Naive thymus-derived CD4-positive, alpha-beta T cell (primary cell): ENCODE measurements at regions not wholly inside any gene's neighbourhood (a gene's known extent, or its start where the extent isn't known, plus 50 kb on each side); places are given as distances from the start of the nearest gene placed in this dataset.

Experiments
- ATAC-seq: fragments of 150-1000 bp; cut with Tn5 transposase; 2 replicates; pipeline ENCODE4 v1.10.0; 2021; ENCODE audit warnings: mild to moderate bottlenecking, moderate library complexity
- CTCF ChIA-PET: fragments of 350-600 bp; sonication (Branson Sonifier 250); formaldehyde crosslinking; loops from one replicate; lab custom pipeline; 2021; ENCODE audit warnings: antibody characterized with exemption; lab: Charles Lee
- POLR2A ChIA-PET: fragments of 350-600 bp; sonication (Branson Sonifier 250); formaldehyde crosslinking; loops from one replicate; lab custom pipeline; 2021; ENCODE audit warnings: antibody characterized with exemption, inconsistent platforms; lab: Charles Lee
- DNase-seq, 9 donors: peaks; one replicate each; pipeline versions ENCODE4 v3.0.0 to v3.0.0-alpha.2; 2020 to 2022; ENCODE audit warnings: mixed read lengths in 1 of 9
- H3K27ac ChIP-seq: one replicate; pipeline ENCODE4 v1.7.0; 2013; ENCODE audit warnings: mild to moderate bottlenecking, low read depth, low read length, moderate library complexity
- H3K27me3 ChIP-seq, 2 donors: one replicate each; pipeline ENCODE4 v1.7.0; 2013; ENCODE audit warnings: low read length in 2 of 2, mild to moderate bottlenecking in 2 of 2, moderate library complexity in 2 of 2; ENCODE audit not compliant: control insufficient read depth in 2 of 2, insufficient read depth in 2 of 2
- H3K36me3 ChIP-seq, 3 experiments: 1 replicate in 2 of 3; 2 replicates in 1 of 3; pipeline ENCODE4 v1.7.0; 2013; ENCODE audit warnings: low read length in 3 of 3, mild to moderate bottlenecking in 3 of 3, moderate library complexity in 1 of 3; ENCODE audit not compliant: insufficient read depth in 3 of 3, control insufficient read depth in 2 of 3
- H3K4me1 ChIP-seq, 2 donors: one replicate each; pipeline ENCODE4 v1.7.0; 2013; ENCODE audit warnings: low read length in 2 of 2, mild to moderate bottlenecking in 2 of 2, moderate library complexity in 1 of 2; ENCODE audit not compliant: control insufficient read depth in 2 of 2, insufficient read depth in 2 of 2
- H3K4me3 ChIP-seq: 2 replicates; pipeline ENCODE4 v1.7.0; 2013; ENCODE audit warnings: mild to moderate bottlenecking, low read length
- H3K9me3 ChIP-seq, 3 experiments: 1 replicate in 2 of 3; 2 replicates in 1 of 3; pipeline ENCODE4 v1.7.0; 2013; ENCODE audit warnings: low read length in 3 of 3; ENCODE audit not compliant: control insufficient read depth in 2 of 3
- H3K27ac Mint-ChIP-seq, 9 donors: one replicate each; pipeline ENCODE4 v1.8.0; 2020 to 2022; ENCODE audit warnings: mixed read lengths in 9 of 9, mild to moderate bottlenecking in 8 of 9, moderate library complexity in 5 of 9, inconsistent platforms in 2 of 9
- H3K27me3 Mint-ChIP-seq, 5 donors: one replicate each; pipeline ENCODE4 v1.8.0; 2021 to 2022; ENCODE audit warnings: mixed read lengths in 5 of 5, mild to moderate bottlenecking in 1 of 5
- H3K36me3 Mint-ChIP-seq, 5 donors: one replicate each; pipeline ENCODE4 v1.8.0; 2020 to 2022; ENCODE audit warnings: mixed read lengths in 5 of 5, mild to moderate bottlenecking in 3 of 5, inconsistent platforms in 1 of 5
- H3K4me1 Mint-ChIP-seq, 7 donors: one replicate each; pipeline ENCODE4 v1.8.0; 2020 to 2022; ENCODE audit warnings: mixed read lengths in 7 of 7, mild to moderate bottlenecking in 3 of 7, inconsistent platforms in 1 of 7
- H3K4me3 Mint-ChIP-seq, 10 donors: one replicate each; pipeline ENCODE4 v1.8.0; 2020 to 2022; ENCODE audit warnings: mild to moderate bottlenecking in 10 of 10, mixed read lengths in 10 of 10, moderate library complexity in 6 of 10, inconsistent platforms in 2 of 10
- H3K9me3 Mint-ChIP-seq, 11 donors: one replicate each; pipeline ENCODE4 v1.8.0; 2020 to 2022; ENCODE audit warnings: mixed read lengths in 11 of 11, mild to moderate bottlenecking in 4 of 11, inconsistent platforms in 1 of 11, moderate library complexity in 1 of 11
- intact Hi-C, 2 donors: fragments of 100-400 bp; cut with micrococcal nuclease; formaldehyde crosslinking; loops; one replicate each; pipeline ENCODE4 v1.15.1; 2023

- intact Hi-C loops: no loop called here
- no peaks in the 10 kb centered on the region for H3K36me3 ChIP-seq
- Mint-ChIP-seq H3K36me3 (no peaks in the 10 kb centered on the region), H3K9me3 (peaks cover 0 to 21% (median 3%) of the 10 kb centered on the region in 11 donors), H3K4me1 (no peaks in the 10 kb centered on the region), H3K27ac (no peak overlapping the region), H3K27me3 (no peaks in the 10 kb centered on the region), H3K4me3 (no peak overlapping the region)
- DNase-seq (no peak), ATAC-seq (no peak)
- CTCF ChIA-PET: no interaction called here
- H3K4me3 ChIP-seq: no peak overlapping the region
- POLR2A ChIA-PET: no interaction called here
- no peak overlapping the region for H3K27ac ChIP-seq
- H3K9me3 ChIP-seq: no peaks in the 10 kb centered on the region
- no peaks in the 10 kb centered on the region for H3K27me3 ChIP-seq
- no peaks in the 10 kb centered on the region for H3K4me1 ChIP-seq
These were observed 193.5 kb upstream of the SLITRK3 start for GRCh38 chr3:165389653-165390052.

- Mint-ChIP-seq H3K36me3 (no peaks in the 10 kb centered on the region), H3K4me3 (no peak overlapping the region), H3K27me3 (no peaks in the 10 kb centered on the region), H3K9me3 (peaks cover 0 to 21% (median 3%) of the 10 kb centered on the region in 11 donors), H3K4me1 (no peaks in the 10 kb centered on the region), H3K27ac (no peak overlapping the region)
- no peak overlapping the region for H3K27ac ChIP-seq
- ATAC-seq (no peak), DNase-seq (no peak)
- H3K4me3 ChIP-seq: no peak overlapping the region
- no peaks in the 10 kb centered on the region for H3K4me1 ChIP-seq
- H3K36me3 ChIP-seq: no peaks in the 10 kb centered on the region
- CTCF ChIA-PET: no interaction called here
- H3K9me3 ChIP-seq: no peaks in the 10 kb centered on the region
- POLR2A ChIA-PET: no interaction called here
- intact Hi-C loops: no loop called here
- no peaks in the 10 kb centered on the region for H3K27me3 ChIP-seq
These were observed 192.9 kb upstream of the SLITRK3 start for GRCh38 chr3:165389064-165389463.

DNA sequence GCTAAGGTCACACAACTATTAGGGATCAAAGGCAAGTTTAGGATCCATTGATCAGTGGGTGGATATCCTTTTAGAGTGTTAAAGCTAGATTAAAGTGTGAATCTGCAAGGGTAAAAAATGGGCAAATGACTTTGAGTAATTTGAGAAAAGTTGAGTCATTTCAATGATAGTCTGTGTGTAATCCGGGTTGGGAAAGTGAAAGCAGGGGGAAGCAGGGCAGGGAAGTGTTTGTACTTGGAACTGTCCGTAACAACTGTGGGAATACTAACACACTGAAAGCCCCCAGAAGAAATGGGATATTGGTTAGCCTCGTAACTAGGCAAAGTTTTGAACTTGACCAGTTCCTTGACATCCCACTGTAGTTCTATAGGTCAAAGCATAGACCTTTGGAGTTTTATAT lies 187.2 kb upstream of the SLITRK3 start:
- H3K4me3 Mint-ChIP-seq: no peak overlapping the region
- H3K4me1 ChIP-seq: no peaks in the 10 kb centered on the region
- CTCF ChIA-PET: no interaction called here

GRCh38 chr3:165382672-165383071 lies 186.5 kb upstream of the SLITRK3 start:
- H3K36me3 ChIP-seq: no peaks in the 10 kb centered on the region
- H3K27ac Mint-ChIP-seq: no peak overlapping the region
- no peak for ATAC-seq
- H3K4me3 ChIP-seq: no peak overlapping the region
- no peaks in the 10 kb centered on the region for H3K4me1 ChIP-seq
- CTCF ChIA-PET: interaction anchor here (0.6 kb wide), 1 partner anchor 382 kb away, joined by 3 read pairs; no protein-coding TSS in a partner anchor
- peaks cover 0 to 17% (median 8%) of the 10 kb centered on the region in 11 donors for H3K9me3 Mint-ChIP-seq
- no peaks in the 10 kb centered on the region for H3K27me3 Mint-ChIP-seq
- DNase-seq: no peak
- no peaks in the 10 kb centered on the region for H3K4me1 Mint-ChIP-seq
- POLR2A ChIA-PET: no interaction called here
- no peaks in the 10 kb centered on the region for H3K27me3 ChIP-seq
- no peaks in the 10 kb centered on the region for H3K9me3 ChIP-seq
- no peaks in the 10 kb centered on the region for H3K36me3 Mint-ChIP-seq
- intact Hi-C loops: no loop called here
- H3K27ac ChIP-seq: no peak overlapping the region
- no peak overlapping the region for H3K4me3 Mint-ChIP-seq

More for the DNA sequence above, 187.2 kb upstream of the SLITRK3 start:
- Mint-ChIP-seq H3K9me3 (peaks cover 0 to 21% (median 8%) of the 10 kb centered on the region in 11 donors), H3K27me3 (no peaks in the 10 kb centered on the region), H3K36me3 (no peaks in the 10 kb centered on the region), H3K4me1 (no peaks in the 10 kb centered on the region), H3K27ac (no peak overlapping the region)
- intact Hi-C loops: no loop called here
- no peak for DNase-seq
- no peaks in the 10 kb centered on the region for H3K27me3 ChIP-seq
- no peak for ATAC-seq
- no peak overlapping the region for H3K4me3 ChIP-seq
- POLR2A ChIA-PET: no interaction called here
- H3K9me3 ChIP-seq: no peaks in the 10 kb centered on the region
- H3K36me3 ChIP-seq: no peaks in the 10 kb centered on the region
- H3K27ac ChIP-seq: no peak overlapping the region

DNA sequence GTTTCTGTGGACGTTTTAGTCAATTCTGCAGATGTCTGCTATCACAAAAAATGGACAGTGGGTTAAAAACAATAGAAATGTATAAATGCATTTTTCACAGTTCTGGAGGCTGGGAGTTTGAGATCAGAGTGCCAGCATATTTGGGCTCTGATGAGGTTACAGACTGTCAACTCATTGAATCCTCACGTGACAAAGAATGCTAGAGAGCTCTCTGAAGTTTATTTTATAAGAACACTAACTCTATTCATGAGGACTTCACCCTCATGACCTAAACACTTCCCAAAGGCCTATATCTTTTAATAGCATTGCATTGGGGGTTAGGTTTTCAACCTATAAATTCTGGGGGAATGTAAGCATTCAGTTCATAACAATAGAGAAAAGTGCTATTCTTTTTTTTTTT lies 182.6 kb upstream of the SLITRK3 start:
- Histone ChIP-seq H3K4me3 (no peak overlapping the region), H3K27ac (no peak overlapping the region), H3K27me3 (no peaks in the 10 kb centered on the region), H3K36me3 (no peaks in the 10 kb centered on the region), H3K4me1 (no peaks in the 10 kb centered on the region), H3K9me3 (no peaks in the 10 kb centered on the region)
- CTCF ChIA-PET: interaction anchor here (0.6 kb wide), 1 partner anchor 14 kb away, joined by 4 read pairs; no protein-coding TSS in a partner anchor
- no peaks in the 10 kb centered on the region for H3K27me3 Mint-ChIP-seq
- H3K27ac Mint-ChIP-seq: no peak overlapping the region
- H3K9me3 Mint-ChIP-seq: peaks cover 0 to 22% (median 7%) of the 10 kb centered on the region in 11 donors
- intact Hi-C loops: no loop called here
- ATAC-seq (no peak), DNase-seq (no peak)
- POLR2A ChIA-PET: no interaction called here
- no peaks in the 10 kb centered on the region for H3K36me3 Mint-ChIP-seq
- no peaks in the 10 kb centered on the region for H3K4me1 Mint-ChIP-seq
- H3K4me3 Mint-ChIP-seq: no peak overlapping the region

DNA sequence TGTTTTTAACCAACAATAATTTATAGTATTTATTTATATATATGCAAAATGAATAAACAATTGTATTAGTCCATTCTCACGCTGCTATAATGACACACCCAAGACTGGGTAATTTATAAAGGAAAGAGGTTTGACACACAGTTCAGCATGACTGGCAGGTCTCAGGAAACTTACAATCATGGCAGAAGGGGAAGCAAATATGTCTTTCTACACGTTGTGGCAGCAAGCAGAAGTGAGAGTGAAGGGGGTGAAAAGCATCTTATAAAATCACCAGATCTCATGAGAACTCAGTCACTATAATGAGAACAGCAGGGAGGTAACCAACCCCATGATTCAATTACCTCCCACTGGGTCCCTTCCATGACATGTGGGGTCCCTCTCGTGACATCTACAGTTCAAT lies 162.8 kb upstream of the SLITRK3 start:
- H3K27ac Mint-ChIP-seq: no peak overlapping the region

GRCh38 chr3:165355316-165355715 lies 159.1 kb upstream of the SLITRK3 start:
- CTCF ChIA-PET: no interaction called here
- no peak overlapping the region for H3K4me3 ChIP-seq

More for the DNA sequence above, 162.8 kb upstream of the SLITRK3 start:
- no peak for ATAC-seq
- H3K27ac ChIP-seq: no peak overlapping the region
- ChIA-PET CTCF (no interaction called here), POLR2A (no interaction called here)
- no peaks in the 10 kb centered on the region for H3K4me1 Mint-ChIP-seq
- no peaks in the 10 kb centered on the region for H3K36me3 ChIP-seq
- intact Hi-C loops: no loop called here
- no peak overlapping the region for H3K4me3 ChIP-seq
- no peak for DNase-seq
- no peaks in the 10 kb centered on the region for H3K4me1 ChIP-seq
- no peak overlapping the region for H3K4me3 Mint-ChIP-seq
- H3K9me3 Mint-ChIP-seq: peaks cover 0 to 29% (median 1%) of the 10 kb centered on the region in 11 donors
- no peaks in the 10 kb centered on the region for H3K36me3 Mint-ChIP-seq
- no peaks in the 10 kb centered on the region for H3K27me3 Mint-ChIP-seq
- no peaks in the 10 kb centered on the region for H3K27me3 ChIP-seq
- no peaks in the 10 kb centered on the region for H3K9me3 ChIP-seq

More at GRCh38 chr3:165355316-165355715, 159.1 kb upstream of the SLITRK3 start:
- POLR2A ChIA-PET: no interaction called here
- no peaks in the 10 kb centered on the region for H3K36me3 ChIP-seq
- H3K9me3 Mint-ChIP-seq: peaks cover 0 to 20% (median 6%) of the 10 kb centered on the region in 11 donors
- no peaks in the 10 kb centered on the region for H3K27me3 Mint-ChIP-seq
- no peaks in the 10 kb centered on the region for H3K9me3 ChIP-seq
- intact Hi-C loops: no loop called here
- ATAC-seq (no peak), DNase-seq (no peak)
- no peak overlapping the region for H3K27ac Mint-ChIP-seq
- H3K27ac ChIP-seq: no peak overlapping the region
- H3K36me3 Mint-ChIP-seq: no peaks in the 10 kb centered on the region
- no peaks in the 10 kb centered on the region for H3K4me1 ChIP-seq
- H3K4me3 Mint-ChIP-seq: no peak overlapping the region
- no peaks in the 10 kb centered on the region for H3K27me3 ChIP-seq
- no peaks in the 10 kb centered on the region for H3K4me1 Mint-ChIP-seq
